ENCODE measurements at regions not wholly inside any gene's neighbourhood (a gene's known extent, or its start where the extent isn't known, plus 50 kb on each side); places are given as distances from the start of the nearest gene placed in this dataset.
"Not testable (repeated sequence)": the region's sequence is repeated elsewhere in the genome, so short reads cannot be mapped to it uniquely, and the experiment has no call there.

DNA sequence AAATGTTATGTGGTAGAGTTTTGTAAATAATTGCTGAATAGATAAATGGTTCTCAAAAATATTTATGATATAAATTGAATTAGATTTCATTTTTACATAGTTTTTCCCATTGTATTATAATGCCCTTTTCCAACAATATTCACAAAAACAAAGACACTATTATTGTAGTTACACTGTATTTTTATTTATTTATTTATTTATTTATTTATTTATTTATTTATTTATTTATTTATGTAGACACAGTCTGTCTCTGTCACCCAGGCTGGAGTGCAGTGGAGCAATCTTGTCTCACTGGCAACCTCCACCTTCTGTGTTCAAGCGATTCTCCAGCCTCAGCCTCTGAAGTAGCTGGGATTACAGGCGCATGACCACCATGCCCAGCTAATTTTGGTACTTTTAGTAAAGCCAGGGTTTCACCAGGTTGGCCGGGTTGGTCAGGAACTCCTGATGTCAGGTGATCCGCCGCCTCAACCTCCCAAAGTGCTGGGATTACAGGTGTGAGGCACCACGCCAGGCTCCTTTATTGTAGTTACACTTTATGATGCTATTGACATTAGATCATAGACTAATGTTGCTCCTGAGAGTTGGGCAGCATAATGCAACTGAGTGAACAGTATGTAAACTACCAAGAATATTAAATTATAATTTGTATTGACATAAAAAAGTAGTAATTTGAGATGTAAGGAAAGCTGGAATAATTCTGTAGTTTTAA is 1430.0 kb upstream of the PRMT6 start:
- H3K4me2 ChIP-seq = no peak overlapping the region
- no peak overlapping the region for H3K27ac ChIP-seq
- 75% methylated on average over 6 of the region's 6 CpGs for WGBS (ENCODE audit: low lambda C conversion rate, missing lambda C conversion rate)
- no peaks in the 10 kb centered on the region for H3K4me1 ChIP-seq (ENCODE audit: insufficient read depth)
- H3K9me2 ChIP-seq (replicated peaks; ENCODE audit: insufficient read depth) = no peaks in the 10 kb centered on the region
- H3K79me2 ChIP-seq = no peaks in the 10 kb centered on the region
- no peaks in the 10 kb centered on the region for H4K20me1 ChIP-seq (ENCODE audit: insufficient read depth, poor library complexity, severe bottlenecking)
- no peaks in the 10 kb centered on the region for H3K9me3 ChIP-seq (ENCODE audit: low read depth)
- H3K36me3 ChIP-seq (replicated peaks; ENCODE audit: insufficient read depth, low read depth) = no peaks in the 10 kb centered on the region
- no peaks in the 10 kb centered on the region for H3K27me3 ChIP-seq
- H2AFZ ChIP-seq = no peak overlapping the region
- no peak for DNase-seq (ENCODE audit: low spot score)
- TF ChIP-seq EZH2 (IDR thresholded peaks at IDR 0.05; ENCODE audit: borderline replicate concordance) (no peak), EZH2phosphoT487 (IDR thresholded peaks at IDR 0.05; ENCODE audit: low read depth, severe bottlenecking, unreplicated experiment) (no peak)
- TF ChIP-seq, protein P1, sequence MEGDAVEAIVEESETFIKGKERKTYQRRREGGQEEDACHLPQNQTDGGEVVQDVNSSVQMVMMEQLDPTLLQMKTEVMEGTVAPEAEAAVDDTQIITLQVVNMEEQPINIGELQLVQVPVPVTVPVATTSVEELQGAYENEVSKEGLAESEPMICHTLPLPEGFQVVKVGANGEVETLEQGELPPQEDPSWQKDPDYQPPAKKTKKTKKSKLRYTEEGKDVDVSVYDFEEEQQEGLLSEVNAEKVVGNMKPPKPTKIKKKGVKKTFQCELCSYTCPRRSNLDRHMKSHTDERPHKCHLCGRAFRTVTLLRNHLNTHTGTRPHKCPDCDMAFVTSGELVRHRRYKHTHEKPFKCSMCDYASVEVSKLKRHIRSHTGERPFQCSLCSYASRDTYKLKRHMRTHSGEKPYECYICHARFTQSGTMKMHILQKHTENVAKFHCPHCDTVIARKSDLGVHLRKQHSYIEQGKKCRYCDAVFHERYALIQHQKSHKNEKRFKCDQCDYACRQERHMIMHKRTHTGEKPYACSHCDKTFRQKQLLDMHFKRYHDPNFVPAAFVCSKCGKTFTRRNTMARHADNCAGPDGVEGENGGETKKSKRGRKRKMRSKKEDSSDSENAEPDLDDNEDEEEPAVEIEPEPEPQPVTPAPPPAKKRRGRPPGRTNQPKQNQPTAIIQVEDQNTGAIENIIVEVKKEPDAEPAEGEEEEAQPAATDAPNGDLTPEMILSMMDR (IDR thresholded peaks at IDR 0.05; ENCODE audit: poor library complexity) = no peak
- no peak overlapping the region for H3K4me3 ChIP-seq

DNA sequence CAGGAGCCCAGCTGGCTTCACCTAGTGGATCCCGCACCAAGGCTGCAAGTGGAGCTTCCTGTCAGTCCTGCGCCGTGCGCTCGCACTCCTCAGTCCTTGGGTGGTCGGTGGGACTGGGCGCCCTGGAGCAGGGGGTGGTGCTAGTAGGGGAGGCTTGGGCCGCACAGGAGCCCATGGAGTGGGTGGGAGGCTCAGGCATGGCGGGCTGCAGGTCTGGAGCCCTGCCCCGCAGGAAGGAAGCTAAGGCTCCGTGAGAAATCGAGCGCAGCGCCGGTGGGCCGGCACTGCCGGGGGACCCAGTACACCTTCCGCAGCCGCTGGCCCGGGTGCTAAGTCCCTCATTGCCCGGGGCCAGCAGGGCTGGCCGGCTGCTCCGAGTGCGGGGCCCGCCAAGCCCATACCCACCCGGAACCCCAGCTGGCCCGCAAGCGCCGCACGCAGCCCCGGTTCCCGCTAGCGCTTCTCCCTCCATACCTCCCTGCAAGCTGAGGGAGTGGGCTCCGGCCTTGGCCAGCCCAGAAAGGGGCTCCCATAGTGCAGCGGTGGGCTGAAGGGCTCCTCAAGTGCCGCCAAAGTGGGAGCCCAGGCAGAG is 1425.2 kb upstream of the PRMT6 start:
- H3K27me3 ChIP-seq; H3K9me2 ChIP-seq (replicated peaks; ENCODE audit: insufficient read depth); H3K9me3 ChIP-seq (ENCODE audit: low read depth); H2AFZ ChIP-seq; H3K27ac ChIP-seq; H3K4me3 ChIP-seq; H3K36me3 ChIP-seq (replicated peaks; ENCODE audit: insufficient read depth, low read depth); H4K20me1 ChIP-seq (ENCODE audit: insufficient read depth, poor library complexity, severe bottlenecking); H3K4me1 ChIP-seq (ENCODE audit: insufficient read depth); DNase-seq (ENCODE audit: low spot score); H3K79me2 ChIP-seq: not testable (repeated sequence)
- H3K4me2 ChIP-seq = peak overlapping the region; percentile 74
- WGBS (ENCODE audit: low lambda C conversion rate, missing lambda C conversion rate) = 98% methylated on average over 22 of the region's 36 CpGs

DNA sequence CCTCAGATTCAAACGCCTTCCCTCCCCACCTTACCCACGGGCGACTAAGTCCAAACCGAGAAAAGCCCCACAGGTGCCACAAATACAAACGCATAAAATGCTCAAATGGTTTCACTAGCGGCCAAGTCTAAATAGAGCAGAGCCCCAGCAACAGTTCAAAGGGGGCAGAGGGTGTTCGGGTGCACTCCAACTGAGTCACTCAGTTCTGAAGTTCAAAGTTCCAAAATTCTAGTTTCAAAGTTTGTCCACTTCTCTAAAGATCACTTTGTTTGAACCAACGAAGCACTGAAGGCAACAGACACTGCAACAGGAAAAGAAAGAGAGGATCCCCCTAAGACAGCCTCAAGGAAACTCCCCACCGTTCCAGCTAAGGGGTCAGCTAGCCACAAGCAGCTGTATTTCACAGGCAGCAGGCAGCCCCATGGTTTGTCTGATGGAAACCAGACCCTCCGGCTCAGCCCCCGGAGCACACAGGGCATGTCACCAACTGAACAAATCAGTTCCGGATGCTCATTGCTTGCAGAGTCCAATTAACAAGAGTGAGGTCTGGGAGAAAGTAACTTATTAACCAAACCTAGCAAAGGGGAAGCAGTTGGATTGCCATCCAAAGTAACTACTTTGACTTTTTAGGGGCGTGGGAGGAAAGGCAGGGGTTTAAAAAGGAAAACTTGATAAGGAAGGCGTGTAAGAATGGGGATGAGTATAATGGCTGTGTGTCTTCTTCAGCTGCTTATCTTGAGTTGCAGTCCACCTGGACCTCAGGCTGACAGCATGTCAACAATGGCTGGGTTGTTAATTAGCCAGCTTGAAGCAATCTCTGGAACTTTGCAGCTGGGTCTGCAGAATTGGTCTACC is 1423.9 kb upstream of the PRMT6 start:
- 32% methylated on average over 14 of the region's 14 CpGs for WGBS (ENCODE audit: low lambda C conversion rate, missing lambda C conversion rate)
- Histone ChIP-seq H3K9me3 (ENCODE audit: low read depth) (no peaks in the 10 kb centered on the region), H2AFZ (peak overlapping the region; percentile 5), H3K4me1 (ENCODE audit: insufficient read depth) (no peaks in the 10 kb centered on the region), H3K27ac (peak overlapping the region; percentile 80), H3K4me2 (peak overlapping the region; percentile 74), H3K4me3 (peak overlapping the region; percentile 9), H3K9me2 (replicated peaks; ENCODE audit: insufficient read depth) (no peaks in the 10 kb centered on the region), H3K27me3 (no peaks in the 10 kb centered on the region), H4K20me1 (ENCODE audit: insufficient read depth, poor library complexity, severe bottlenecking) (no peaks in the 10 kb centered on the region), H3K36me3 (replicated peaks; ENCODE audit: insufficient read depth, low read depth) (no peaks in the 10 kb centered on the region), H3K79me2 (no peaks in the 10 kb centered on the region)
- DNase-seq (ENCODE audit: low spot score) = peak; percentile 57
- TF ChIP-seq, protein P1 (IDR thresholded peaks at IDR 0.05; ENCODE audit: poor library complexity) = no peak
- TF ChIP-seq EZH2 (IDR thresholded peaks at IDR 0.05; ENCODE audit: borderline replicate concordance) (no peak), EZH2phosphoT487 (IDR thresholded peaks at IDR 0.05; ENCODE audit: low read depth, severe bottlenecking, unreplicated experiment) (no peak)

DNA sequence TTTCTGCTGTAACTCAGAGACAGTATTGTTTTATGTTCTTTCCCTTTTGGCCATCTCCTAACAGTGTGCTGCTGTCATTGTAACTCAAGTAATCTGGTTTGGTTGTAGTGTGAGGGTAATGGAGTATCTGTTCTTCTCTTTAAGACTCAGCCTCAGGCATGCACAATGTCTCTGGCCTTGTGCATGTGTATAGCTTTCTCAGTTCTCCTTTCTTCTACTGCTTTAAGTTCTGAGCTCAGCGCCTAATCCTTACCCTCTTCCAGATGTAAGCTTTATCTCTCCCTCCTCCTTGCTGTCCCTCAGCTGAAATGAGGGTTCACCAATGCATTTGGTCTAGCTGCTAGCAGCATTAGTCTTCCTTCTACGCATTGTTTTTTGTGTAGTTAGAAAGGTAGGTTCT is 1420.4 kb upstream of the PRMT6 start:
- H2AFZ ChIP-seq = no peak overlapping the region
- no peak overlapping the region for H3K27ac ChIP-seq
- no peaks in the 10 kb centered on the region for H3K36me3 ChIP-seq (replicated peaks; ENCODE audit: insufficient read depth, low read depth)
- H3K4me2 ChIP-seq = no peak overlapping the region
- TF ChIP-seq, protein P1 (IDR thresholded peaks at IDR 0.05; ENCODE audit: poor library complexity) = no peak
- TF ChIP-seq EZH2 (IDR thresholded peaks at IDR 0.05; ENCODE audit: borderline replicate concordance) = no peak
- DNase-seq (ENCODE audit: low spot score) = no peak
- no peaks in the 10 kb centered on the region for H4K20me1 ChIP-seq (ENCODE audit: insufficient read depth, poor library complexity, severe bottlenecking)
- no peaks in the 10 kb centered on the region for H3K9me2 ChIP-seq (replicated peaks; ENCODE audit: insufficient read depth)
- WGBS (ENCODE audit: low lambda C conversion rate, missing lambda C conversion rate) = 87% methylated on average over 2 of the region's 2 CpGs
- no peaks in the 10 kb centered on the region for H3K27me3 ChIP-seq
- no peaks in the 10 kb centered on the region for H3K4me1 ChIP-seq (ENCODE audit: insufficient read depth)
- H3K9me3 ChIP-seq (ENCODE audit: low read depth) = no peaks in the 10 kb centered on the region
- H3K4me3 ChIP-seq = no peak overlapping the region
- no peaks in the 10 kb centered on the region for H3K79me2 ChIP-seq
